Choroid plexus epithelial cell (primary cell): ENCODE measurements at regions not wholly inside any gene's neighbourhood (a gene's known extent, or its start where the extent isn't known, plus 50 kb on each side); places are given as distances from the start of the nearest gene placed in this dataset.

Experiments used
- DNase-seq: peaks from one replicate; pipeline ENCODE4 v3.0.0-alpha.2; 2010; ENCODE audit warnings: low read depth
- H3K4me3 ChIP-seq: 2 replicates; pipeline ENCODE4 v1.5.1; 2011; ENCODE audit warnings: low read depth, mild to moderate bottlenecking, control low read depth, low read length, moderate library complexity
- TF ChIP-seq, protein P1 (sequence below): conservative IDR thresholded peaks from 2 replicates; pipeline ENCODE4 v1.5.1; 2011; ENCODE audit warnings: low read depth, mild to moderate bottlenecking, control low read depth, inconsistent platforms, low read length, moderate library complexity

- TF ChIP-seq, protein P1, sequence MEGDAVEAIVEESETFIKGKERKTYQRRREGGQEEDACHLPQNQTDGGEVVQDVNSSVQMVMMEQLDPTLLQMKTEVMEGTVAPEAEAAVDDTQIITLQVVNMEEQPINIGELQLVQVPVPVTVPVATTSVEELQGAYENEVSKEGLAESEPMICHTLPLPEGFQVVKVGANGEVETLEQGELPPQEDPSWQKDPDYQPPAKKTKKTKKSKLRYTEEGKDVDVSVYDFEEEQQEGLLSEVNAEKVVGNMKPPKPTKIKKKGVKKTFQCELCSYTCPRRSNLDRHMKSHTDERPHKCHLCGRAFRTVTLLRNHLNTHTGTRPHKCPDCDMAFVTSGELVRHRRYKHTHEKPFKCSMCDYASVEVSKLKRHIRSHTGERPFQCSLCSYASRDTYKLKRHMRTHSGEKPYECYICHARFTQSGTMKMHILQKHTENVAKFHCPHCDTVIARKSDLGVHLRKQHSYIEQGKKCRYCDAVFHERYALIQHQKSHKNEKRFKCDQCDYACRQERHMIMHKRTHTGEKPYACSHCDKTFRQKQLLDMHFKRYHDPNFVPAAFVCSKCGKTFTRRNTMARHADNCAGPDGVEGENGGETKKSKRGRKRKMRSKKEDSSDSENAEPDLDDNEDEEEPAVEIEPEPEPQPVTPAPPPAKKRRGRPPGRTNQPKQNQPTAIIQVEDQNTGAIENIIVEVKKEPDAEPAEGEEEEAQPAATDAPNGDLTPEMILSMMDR = no peak
These were observed 209.6 kb downstream of the CYP26B1 start for GRCh38 chr2:71938108-71938507.

GRCh38 chr2:71937396-71937795 lies 210.3 kb downstream of the CYP26B1 start:
- TF ChIP-seq, protein P1 = no peak
- no peak for DNase-seq
- no peak overlapping the region for H3K4me3 ChIP-seq

More at GRCh38 chr2:71938108-71938507, 209.6 kb downstream of the CYP26B1 start:
- DNase-seq = no peak
- no peak overlapping the region for H3K4me3 ChIP-seq

DNA sequence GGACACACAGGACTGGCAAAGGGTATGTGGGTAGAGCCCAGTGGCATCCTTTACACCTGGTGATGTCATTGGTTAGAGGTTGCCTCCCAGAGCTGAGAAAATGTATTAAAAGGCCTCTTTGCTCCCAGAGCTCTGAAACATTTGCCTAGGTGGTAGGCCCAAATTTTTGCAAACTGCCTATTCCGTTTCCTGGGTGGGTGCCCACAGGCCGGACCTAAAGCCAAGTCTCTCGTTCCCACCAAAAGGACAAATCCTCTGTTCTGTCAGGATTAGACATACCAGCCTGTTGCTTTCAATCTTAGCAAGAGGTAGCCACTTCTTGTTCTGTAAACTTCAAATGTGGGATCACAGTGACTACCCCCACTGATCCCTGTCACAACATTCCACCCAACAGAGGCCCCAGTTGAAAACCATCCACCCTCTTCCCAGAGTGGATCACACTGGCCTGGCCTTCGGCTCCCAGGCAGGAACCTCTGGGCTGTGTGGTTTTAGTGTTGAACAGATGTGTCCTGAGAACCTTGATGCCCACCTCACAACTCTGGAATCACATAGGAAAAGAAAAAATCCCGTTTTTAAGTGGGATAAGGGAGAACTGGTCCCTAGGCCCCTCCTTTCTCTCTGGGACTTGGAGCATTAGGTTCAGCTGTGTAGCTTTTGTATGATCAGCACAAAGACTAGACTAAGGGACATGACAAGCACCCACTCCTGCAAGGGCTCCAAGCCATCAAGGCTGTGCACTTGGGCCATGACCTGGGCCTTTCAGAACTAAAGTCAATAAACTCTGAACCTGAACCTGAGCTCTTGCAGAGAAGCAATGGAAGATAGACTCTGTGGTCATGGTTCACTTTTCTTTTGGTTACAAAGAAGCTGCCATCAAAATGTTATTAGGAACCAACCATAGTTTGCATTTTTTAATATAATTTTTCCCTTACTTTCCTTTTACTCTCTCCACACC lies 211.3 kb downstream of the CYP26B1 start:
- H3K4me3 ChIP-seq = no peak overlapping the region
- no peak for DNase-seq
- TF ChIP-seq, protein P1 = no peak

- TF ChIP-seq, protein P1 = no peak
- no peak overlapping the region for H3K4me3 ChIP-seq
- peak; percentile 31 for DNase-seq
These were observed 212.3 kb downstream of the CYP26B1 start for GRCh38 chr2:71935262-71935848.

GRCh38 chr2:71934595-71935261 lies 212.9 kb downstream of the CYP26B1 start:
- H3K4me3 ChIP-seq = no peak overlapping the region
- DNase-seq = peak; percentile 73
- TF ChIP-seq, protein P1 = no peak

GRCh38 chr2:71934320-71934593 lies 213.4 kb downstream of the CYP26B1 start:
- no peak for DNase-seq
- TF ChIP-seq, protein P1 = no peak
- no peak overlapping the region for H3K4me3 ChIP-seq
